Uterus (tissue), 3 donors: ENCODE measurements at regions not wholly inside any gene's neighbourhood (a gene's known extent, or its start where the extent isn't known, plus 50 kb on each side); places are given as distances from the start of the nearest gene placed in this dataset.

ENCODE experiments used
- DNase-seq, 2 donors: peaks; one replicate each; pipeline ENCODE4 v3.0.0-alpha.2; 2019 to 2020
- H3K27ac ChIP-seq, 2 donors: fragments of 200-600 bp; sonication (generic); 1 replicate in 1 of 2; 2 replicates in 1 of 2; pipeline ENCODE4 v1.5.1; 2016 to 2018
- H3K27me3 ChIP-seq, 2 donors: fragments of 200-600 bp; sonication (generic); one replicate each; pipeline ENCODE4 v1.5.1; 2018 to 2019; ENCODE audit warnings: control low read depth in 1 of 2
- H3K36me3 ChIP-seq, 2 donors: fragments of 200-600 bp; sonication (generic); one replicate each; pipeline ENCODE4 v1.5.1; 2019; ENCODE audit warnings: control low read depth in 1 of 2
- H3K4me1 ChIP-seq, 2 donors: fragments of 200-600 bp; sonication (generic); one replicate each; pipeline ENCODE4 v1.5.1; 2018 to 2019; ENCODE audit warnings: control low read depth in 1 of 2
- H3K4me3 ChIP-seq, 2 donors: fragments of 200-600 bp; sonication (generic); 1 replicate in 1 of 2; 2 replicates in 1 of 2; pipeline ENCODE4 v1.5.1; 2018 to 2019; ENCODE audit warnings: mild to moderate bottlenecking in 1 of 2
- H3K9me3 ChIP-seq, 2 donors: fragments of 200-600 bp; sonication (generic); one replicate each; pipeline ENCODE4 v1.5.1; 2019; ENCODE audit warnings: control low read depth in 1 of 2
- POLR2A ChIP-seq, 2 donors: fragments of 450-650 bp; IDR thresholded peaks; one replicate each; pipeline ENCODE4 v1.6.1; 2016; ENCODE audit warnings: antibody characterized with exemption in 2 of 2, mild to moderate bottlenecking in 1 of 2, moderate library complexity in 1 of 2
- intact Hi-C: fragments of 100-400 bp; cut with DNase I; formaldehyde crosslinking; loops from one replicate; pipeline ENCODE4 v1.15.1; 2023; ENCODE audit warnings: low total_unique reads
- TF ChIP-seq, protein P1 (sequence below), 4 experiments: fragments of 200-600 bp in 2 of 4; fragments of 450-650 bp in 2 of 4; sonication (generic) in 2 of 4; IDR thresholded peaks; one replicate each; pipeline ENCODE4 v1.5.1; 2016 to 2019; ENCODE audit warnings: antibody characterized with exemption in 4 of 4, mild to moderate bottlenecking in 2 of 4, moderate library complexity in 1 of 4
- donor health status: DM: yes; HTN: yes; CAD: no.

DNA sequence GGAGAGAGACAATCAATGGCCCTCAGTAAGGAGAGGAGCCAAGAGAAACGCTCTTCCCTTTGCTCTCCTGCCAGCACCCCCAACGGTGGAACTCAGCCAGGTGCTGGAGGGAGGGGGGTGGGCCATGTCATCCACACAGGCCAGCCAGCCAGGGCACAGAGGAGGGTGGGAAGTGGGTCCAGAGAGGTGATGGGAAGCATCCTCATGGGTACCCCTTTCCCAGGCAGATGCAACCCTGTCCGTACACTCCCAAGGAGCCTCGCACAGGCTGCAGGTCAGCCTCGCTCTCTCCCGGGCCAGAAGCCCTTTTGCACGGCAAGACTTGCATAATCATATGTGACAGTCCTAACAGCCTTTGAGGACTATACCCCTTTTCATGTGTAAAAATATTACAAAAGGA lies 142.0 kb upstream of the NAMPT start:
- Histone ChIP-seq H3K27ac (no peak overlapping the region), H3K4me1 (no peaks in the 10 kb centered on the region), H3K36me3 (no peaks in the 10 kb centered on the region), H3K4me3 (no peak overlapping the region), H3K9me3 (no peaks in the 10 kb centered on the region), H3K27me3 (no peaks in the 10 kb centered on the region)
- DNase-seq = no peak
- intact Hi-C loops = no loop called here
- TF ChIP-seq, protein P1, sequence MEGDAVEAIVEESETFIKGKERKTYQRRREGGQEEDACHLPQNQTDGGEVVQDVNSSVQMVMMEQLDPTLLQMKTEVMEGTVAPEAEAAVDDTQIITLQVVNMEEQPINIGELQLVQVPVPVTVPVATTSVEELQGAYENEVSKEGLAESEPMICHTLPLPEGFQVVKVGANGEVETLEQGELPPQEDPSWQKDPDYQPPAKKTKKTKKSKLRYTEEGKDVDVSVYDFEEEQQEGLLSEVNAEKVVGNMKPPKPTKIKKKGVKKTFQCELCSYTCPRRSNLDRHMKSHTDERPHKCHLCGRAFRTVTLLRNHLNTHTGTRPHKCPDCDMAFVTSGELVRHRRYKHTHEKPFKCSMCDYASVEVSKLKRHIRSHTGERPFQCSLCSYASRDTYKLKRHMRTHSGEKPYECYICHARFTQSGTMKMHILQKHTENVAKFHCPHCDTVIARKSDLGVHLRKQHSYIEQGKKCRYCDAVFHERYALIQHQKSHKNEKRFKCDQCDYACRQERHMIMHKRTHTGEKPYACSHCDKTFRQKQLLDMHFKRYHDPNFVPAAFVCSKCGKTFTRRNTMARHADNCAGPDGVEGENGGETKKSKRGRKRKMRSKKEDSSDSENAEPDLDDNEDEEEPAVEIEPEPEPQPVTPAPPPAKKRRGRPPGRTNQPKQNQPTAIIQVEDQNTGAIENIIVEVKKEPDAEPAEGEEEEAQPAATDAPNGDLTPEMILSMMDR (IDR thresholded peaks at IDR 0.05) = no peak
- no peak for TF ChIP-seq POLR2A (IDR thresholded peaks at IDR 0.05)

DNA sequence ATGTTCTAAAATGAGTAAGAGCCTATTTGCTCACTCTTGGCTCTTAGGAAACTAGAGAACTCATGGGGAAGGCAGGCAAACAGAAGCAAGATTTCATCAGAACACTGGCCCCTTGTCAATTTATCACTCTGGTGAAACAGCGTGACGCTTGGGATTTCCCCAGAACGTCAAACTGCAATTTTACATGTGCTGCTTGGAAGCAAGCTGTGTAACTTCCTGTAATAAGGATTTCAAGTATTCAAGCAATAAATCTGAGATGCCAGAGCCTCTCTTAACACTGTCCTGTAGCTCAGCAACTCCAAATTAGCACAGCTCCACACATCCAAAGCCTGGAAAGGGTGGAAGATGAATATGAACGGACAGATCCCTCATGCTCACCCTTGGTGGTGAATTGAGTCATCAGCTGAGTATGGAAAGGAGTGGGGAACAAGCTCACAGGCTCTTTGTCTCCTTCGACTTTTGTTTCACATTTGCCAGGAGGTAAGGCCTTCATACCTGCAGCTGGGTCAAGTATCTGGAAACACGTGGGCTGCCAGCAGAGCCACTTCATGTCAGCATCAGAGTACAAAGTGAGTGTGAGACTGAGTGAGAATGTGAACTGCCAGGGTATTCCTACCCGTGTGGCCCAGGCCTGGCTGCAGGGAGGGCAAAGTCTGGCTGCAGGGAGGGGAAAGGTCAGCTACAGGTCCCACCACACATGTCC lies 140.4 kb upstream of the NAMPT start:
- Histone ChIP-seq H3K27me3 (no peaks in the 10 kb centered on the region), H3K4me1 (peaks cover 0 to 4% of the 10 kb centered on the region in 2 donors), H3K27ac (peak overlapping the region in 1 of 2 donors; percentile 59), H3K4me3 (no peak overlapping the region), H3K36me3 (no peaks in the 10 kb centered on the region), H3K9me3 (no peaks in the 10 kb centered on the region)
- intact Hi-C loops = no loop called here
- DNase-seq = peak; percentile 85 to 87
- TF ChIP-seq, protein P1 (IDR thresholded peaks at IDR 0.05) = no peak

DNA sequence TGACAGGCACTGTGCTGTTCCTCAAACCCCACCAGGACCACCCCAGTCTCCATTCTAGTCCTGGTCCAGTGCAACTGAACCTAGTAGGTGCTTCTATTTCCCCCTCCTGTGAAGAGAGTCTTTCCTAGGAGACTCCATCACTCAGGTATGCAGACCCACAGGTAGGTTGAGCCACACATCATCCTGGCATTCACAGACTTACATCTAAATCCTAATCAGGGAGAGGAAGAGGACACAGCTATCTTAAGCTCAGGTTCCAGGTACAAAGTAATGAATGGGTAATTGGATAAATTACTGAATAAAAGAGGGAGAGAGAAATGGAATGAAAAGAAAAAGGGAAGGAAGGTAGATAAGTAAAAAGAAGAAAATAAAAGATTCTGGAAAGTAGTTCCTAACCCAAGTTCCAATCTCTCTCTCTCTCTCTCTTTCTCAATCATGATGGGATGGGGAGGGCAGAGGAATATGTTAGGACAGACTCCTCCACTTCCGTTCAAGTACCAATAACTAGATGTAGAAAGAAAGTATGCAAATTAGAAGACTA lies 139.8 kb upstream of the NAMPT start:
- Histone ChIP-seq H3K9me3 (no peaks in the 10 kb centered on the region), H3K27ac (peak overlapping the region in 1 of 2 donors; percentile 49), H3K36me3 (no peaks in the 10 kb centered on the region), H3K4me3 (no peak overlapping the region), H3K4me1 (peaks cover 0 to 4% of the 10 kb centered on the region in 2 donors), H3K27me3 (no peaks in the 10 kb centered on the region)
- no peak for DNase-seq
- TF ChIP-seq POLR2A (IDR thresholded peaks at IDR 0.05) = no peak
- TF ChIP-seq, protein P1 (IDR thresholded peaks at IDR 0.05) = no peak
- intact Hi-C loops = no loop called here

DNA sequence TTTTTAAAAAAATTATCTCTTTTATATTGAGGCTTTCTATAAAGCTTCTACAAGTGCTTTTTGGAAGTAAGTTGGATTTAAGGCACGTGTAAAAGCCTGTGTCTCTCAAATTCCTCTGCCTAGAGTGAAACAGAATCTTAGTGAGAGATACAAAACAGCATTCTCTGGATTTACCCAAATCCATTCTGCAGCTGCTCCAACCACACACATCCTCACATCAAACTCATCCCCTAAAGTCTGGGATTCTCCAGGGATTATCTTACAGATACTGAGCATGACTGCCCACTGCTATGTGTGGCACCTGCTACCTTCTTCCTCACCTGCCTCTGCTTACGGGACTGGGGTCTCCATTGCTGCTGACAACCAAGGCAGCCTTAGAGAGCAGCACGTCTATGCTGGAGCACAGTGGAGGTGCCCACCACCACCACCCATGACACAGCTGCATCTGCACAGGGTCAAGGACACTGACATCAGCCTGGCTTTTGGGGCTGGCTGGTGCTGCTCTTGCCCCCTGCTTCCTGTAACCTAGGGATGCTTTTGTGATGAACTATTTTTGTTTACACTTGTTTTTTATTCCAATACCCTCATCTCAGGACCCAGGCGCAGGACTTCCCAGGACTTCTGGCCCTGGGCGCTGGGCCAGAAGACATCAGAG lies 139.2 kb upstream of the NAMPT start:
- DNase-seq = no peak
- intact Hi-C loops = no loop called here
- TF ChIP-seq, protein P1 (IDR thresholded peaks at IDR 0.05) = no peak
- no peak for TF ChIP-seq POLR2A (IDR thresholded peaks at IDR 0.05)
- H3K27ac ChIP-seq = peak overlapping the region in 1 of 2 donors; percentile 49
- no peaks in the 10 kb centered on the region for H3K9me3 ChIP-seq
- H3K4me3 ChIP-seq = no peak overlapping the region
- peaks cover 0 to 4% of the 10 kb centered on the region in 2 donors for H3K4me1 ChIP-seq
- H3K36me3 ChIP-seq = no peaks in the 10 kb centered on the region
- H3K27me3 ChIP-seq = no peaks in the 10 kb centered on the region

DNA sequence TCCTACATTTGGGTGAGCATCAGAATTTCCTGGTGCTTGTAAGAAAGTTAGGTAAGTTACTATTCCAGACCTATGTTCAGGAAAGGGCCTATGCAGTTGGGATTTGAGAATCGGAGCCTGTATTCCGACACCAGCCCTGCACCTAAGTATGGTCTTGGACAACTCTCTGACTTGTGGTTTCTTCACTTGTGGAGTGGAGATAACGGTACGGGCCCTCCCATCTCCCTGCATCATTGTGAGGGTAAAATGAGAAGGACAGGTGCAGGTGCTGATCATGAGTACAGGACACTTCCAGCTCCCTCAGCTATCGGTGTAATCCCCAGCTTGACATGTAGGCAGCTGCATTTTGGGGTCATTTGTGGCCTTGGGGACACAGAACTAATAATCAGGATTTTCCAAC lies 138.3 kb upstream of the NAMPT start:
- intact Hi-C loops = no loop called here
- no peaks in the 10 kb centered on the region for H3K27me3 ChIP-seq
- no peaks in the 10 kb centered on the region for H3K36me3 ChIP-seq
- TF ChIP-seq, protein P1 (IDR thresholded peaks at IDR 0.05) = no peak
- TF ChIP-seq POLR2A (IDR thresholded peaks at IDR 0.05) = no peak
- H3K4me1 ChIP-seq = peaks cover 0 to 4% of the 10 kb centered on the region in 2 donors
- H3K9me3 ChIP-seq = no peaks in the 10 kb centered on the region
- H3K27ac ChIP-seq = no peak overlapping the region
- DNase-seq = no peak
- H3K4me3 ChIP-seq = no peak overlapping the region
